LNCaP clone FGC (cell line): ENCODE measurements at regions not wholly inside any gene's neighbourhood (a gene's known extent, or its start where the extent isn't known, plus 50 kb on each side); places are given as distances from the start of the nearest gene placed in this dataset.

Experiments
- DNase-seq: peaks from one replicate; pipeline ENCODE4 v3.0.0-alpha.2; 2011; ENCODE audit warnings: low read depth
- H3K4me3 ChIP-seq: 2 replicates; pipeline ENCODE4 v1.5.1; 2011; ENCODE audit warnings: mild to moderate bottlenecking, low read depth, low read length, control low read depth
- CTCF ChIP-seq: IDR thresholded peaks from 2 replicates; pipeline ENCODE4 v1.5.1; 2012; ENCODE audit warnings: mild to moderate bottlenecking; ENCODE audit not compliant: control insufficient read depth, insufficient read depth; ENCODE audit errors: extremely low read depth

DNA sequence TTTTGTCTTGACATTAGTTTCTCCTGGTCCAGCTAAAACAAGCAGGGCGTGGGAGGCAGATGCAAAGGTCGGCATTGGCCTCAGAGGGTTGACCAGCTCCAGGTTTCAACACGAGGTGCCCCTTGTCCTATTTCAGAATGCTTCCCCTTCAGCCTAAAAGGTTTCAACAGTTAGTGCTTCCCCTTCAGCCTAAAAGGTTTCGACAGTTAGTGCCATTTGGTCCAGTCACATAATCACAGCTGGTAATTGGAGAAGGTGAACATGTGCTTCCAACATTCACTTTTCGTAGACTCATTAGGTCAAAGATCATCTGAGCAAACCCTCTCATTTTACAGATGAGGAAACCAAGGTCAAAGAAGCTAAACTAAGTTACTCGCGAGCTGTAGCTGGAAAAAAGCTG, 270.3 kb upstream of the MAP3K1 start:
- TF ChIP-seq CTCF, result no peak
- no peak for DNase-seq
- H3K4me3 ChIP-seq, result no peak overlapping the region

DNA sequence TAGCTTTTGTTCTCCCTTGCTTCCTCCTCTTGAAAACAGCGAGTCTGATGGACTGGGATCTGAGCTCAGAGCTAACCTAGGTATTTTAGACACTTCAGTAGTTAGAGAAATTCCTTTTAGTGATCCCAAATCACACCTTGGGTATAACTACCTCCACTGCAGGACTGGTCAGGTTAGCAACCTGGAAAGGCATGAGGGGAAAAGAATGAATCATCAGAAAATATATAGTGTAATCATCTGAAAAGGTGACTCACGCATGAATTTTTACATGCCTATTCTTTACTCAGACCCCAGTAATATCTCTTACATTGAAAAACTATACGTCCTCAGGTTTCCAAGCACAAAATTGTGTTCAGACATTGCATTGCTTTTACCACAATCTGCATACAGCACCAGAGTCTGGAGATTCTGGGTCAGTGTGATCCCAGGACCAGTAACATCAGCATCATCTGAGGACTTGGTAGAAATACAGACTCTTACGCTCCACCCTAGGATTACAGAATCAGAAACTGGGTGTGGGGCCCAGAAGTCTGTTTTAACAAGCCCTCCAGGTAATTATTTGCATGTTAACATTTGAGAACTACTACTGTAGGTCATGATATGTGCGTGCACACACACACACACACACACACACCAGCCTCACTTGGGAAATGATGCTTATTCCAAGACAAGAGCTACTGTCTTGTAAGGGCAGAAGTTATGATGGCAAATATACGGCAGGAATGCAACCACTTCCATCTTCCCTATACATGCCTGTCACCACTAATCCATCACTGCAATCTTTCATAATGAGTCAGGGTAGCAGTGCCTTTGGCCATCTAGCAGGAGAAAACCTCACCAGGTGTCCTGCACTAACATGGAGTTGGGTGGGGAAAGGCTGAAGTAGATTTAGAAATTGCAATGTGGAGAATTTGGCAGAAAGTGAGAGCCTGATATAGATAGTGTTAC, 271.6 kb upstream of the MAP3K1 start:
- TF ChIP-seq CTCF, result no peak
- no peak for DNase-seq
- no peak overlapping the region for H3K4me3 ChIP-seq

GRCh38 chr5:56540266-56540665, 275.1 kb upstream of the MAP3K1 start:
- DNase-seq, result no peak
- H3K4me3 ChIP-seq, result no peak overlapping the region
- no peak for TF ChIP-seq CTCF

- TF ChIP-seq CTCF, result no peak
- DNase-seq, result no peak
Observed at GRCh38 chr5:56538580-56538979, 276.8 kb upstream of the MAP3K1 start.

DNA sequence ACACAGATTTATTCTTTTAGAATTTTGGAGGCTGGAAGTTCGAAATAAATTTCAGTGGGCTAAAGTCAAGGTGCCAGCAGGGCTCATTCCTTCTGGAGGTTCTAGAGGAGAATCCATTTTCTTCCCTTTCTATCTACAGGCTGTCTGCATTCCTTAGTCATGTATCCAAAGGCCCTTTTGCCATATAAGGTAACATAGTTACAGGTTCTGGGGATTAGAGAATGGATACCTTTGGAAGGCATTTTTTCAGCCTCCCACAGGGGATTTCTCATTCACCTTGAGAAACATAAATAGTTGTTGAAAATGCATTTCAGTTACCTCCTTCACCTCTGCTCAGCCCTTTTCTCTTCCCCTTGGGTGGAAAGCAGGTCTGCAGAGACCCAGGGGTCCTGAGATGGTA, 280.0 kb upstream of the MAP3K1 start:
- no peak for TF ChIP-seq CTCF
- DNase-seq, result no peak
- H3K4me3 ChIP-seq, result no peak overlapping the region

More at GRCh38 chr5:56538580-56538979, 276.8 kb upstream of the MAP3K1 start:
- no peak overlapping the region for H3K4me3 ChIP-seq

GRCh38 chr5:56534102-56534829, 281.1 kb upstream of the MAP3K1 start:
- no peak for TF ChIP-seq CTCF
- no peak for DNase-seq
- no peak overlapping the region for H3K4me3 ChIP-seq
